ENCODE measurements at regions not wholly inside any gene's neighbourhood (a gene's known extent, or its start where the extent isn't known, plus 50 kb on each side); places are given as distances from the start of the nearest gene placed in this dataset.

- DNase-seq, result no peak
Measured at GRCh38 chr10:112087953-112088456, 95.6 kb downstream of the GPAM start.

DNA sequence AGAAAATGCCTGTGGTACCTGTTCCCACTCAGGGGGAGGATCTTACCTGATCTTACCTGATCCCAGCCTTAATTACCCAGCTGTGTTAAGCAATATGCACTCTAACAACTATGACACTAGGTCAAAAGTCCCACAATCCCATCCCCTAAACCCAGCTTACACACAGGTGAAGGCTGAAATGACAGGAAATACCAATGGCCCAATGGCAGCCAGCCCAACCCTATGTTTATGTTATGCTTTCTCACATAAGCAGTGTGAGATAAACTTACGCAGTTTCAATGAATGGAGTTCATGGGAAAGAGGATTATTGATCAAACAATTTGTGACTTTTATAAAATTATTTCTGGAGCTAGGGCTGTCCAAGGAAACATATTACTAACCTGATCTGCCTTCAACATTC lies 91.9 kb downstream of the GPAM start:
- DNase-seq, result no peak

DNA sequence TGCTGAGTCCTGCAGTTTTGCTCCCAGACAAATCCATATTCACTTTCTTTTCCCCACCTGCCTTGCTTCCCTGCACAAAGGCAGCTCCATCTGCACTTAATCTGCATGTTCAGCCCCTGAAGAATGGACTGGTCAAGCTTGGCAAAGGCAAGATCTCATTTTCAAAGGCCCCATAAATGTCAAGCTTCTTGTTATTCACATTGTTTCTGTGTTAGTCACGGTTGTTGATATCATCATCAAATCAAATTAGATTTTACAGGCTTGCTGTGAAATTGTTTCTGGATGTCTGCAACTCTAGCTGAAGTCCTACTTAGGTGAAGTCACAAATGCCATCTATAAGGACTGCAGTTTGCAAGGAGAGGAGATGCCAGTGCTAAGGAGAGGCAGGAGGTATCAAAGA lies 91.0 kb downstream of the GPAM start:
- no peak for DNase-seq

- no peak for DNase-seq
Measured at GRCh38 chr10:112094984-112095383, 88.6 kb downstream of the GPAM start.

DNA sequence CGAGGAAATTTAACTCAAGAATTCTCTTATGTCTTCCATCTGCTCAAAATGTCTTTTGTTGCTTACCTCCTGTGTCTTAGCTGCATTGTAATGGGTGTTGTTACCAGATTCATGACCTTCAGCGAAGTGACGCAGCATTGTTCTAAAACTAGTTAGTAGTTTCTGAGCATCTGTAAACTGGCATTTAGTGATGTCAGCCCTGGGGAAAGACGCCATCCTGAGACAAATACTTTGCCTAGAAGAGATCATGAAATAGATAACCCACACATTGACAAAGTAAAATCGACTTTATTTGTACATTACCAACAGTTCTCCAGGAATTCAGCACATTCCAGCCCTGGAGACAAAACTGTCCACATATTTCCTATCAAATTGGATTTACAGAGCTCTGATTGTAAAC lies 87.8 kb downstream of the GPAM start:
- DNase-seq, result no peak

DNA sequence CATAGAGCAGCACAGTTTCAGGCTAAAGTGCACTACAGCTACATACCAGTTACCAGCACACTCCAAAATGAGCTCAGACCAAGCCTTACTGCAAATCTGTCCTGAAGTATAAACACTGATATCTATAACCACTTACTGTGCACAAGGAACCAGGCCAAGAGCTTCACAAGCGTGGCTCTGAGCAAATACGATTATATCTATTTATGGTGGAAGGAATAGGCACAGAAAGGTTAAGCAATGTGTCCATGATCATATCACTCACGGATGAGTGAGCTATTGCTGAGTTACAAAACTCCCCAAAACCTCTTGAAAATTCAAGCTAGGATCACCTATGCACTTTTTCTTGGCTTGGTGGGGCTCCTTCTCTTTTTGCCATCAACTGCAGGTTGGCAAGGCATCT lies 84.9 kb downstream of the GPAM start:
- DNase-seq, result no peak

Measured in NCI-H1436 treated with DMSO at 0.1 percent for 48 hours (cell line).